ENCODE measurements at regions not wholly inside any gene's neighbourhood (a gene's known extent, or its start where the extent isn't known, plus 50 kb on each side); places are given as distances from the start of the nearest gene placed in this dataset.
A peak's percentile ranks its signal among the peaks of the same experiment; 100 is the strongest.

- no peak overlapping the region for H3K4me3 Mint-ChIP-seq
- peaks cover 36% of the 10 kb centered on the region for H3K4me1 Mint-ChIP-seq
- no peak for TF ChIP-seq CTCF (conservative IDR thresholded peaks at IDR 0.05)
- H3K27ac Mint-ChIP-seq (ENCODE audit: unreplicated experiment): no peak overlapping the region
- DNase-seq (ENCODE audit: low read depth, low spot score): no peak
- no peaks in the 10 kb centered on the region for H3K36me3 Mint-ChIP-seq (ENCODE audit: low read depth)
- no peaks in the 10 kb centered on the region for H3K9me3 Mint-ChIP-seq
- no peaks in the 10 kb centered on the region for H3K27me3 Mint-ChIP-seq (ENCODE audit: low read depth)
Measured at GRCh38 chr10:59557642-59558041, 152.0 kb downstream of the SLC16A9 start.

- H3K36me3 Mint-ChIP-seq (ENCODE audit: low read depth): no peaks in the 10 kb centered on the region
- DNase-seq (ENCODE audit: low read depth, low spot score): no peak
Measured at GRCh38 chr10:59557052-59557451, 152.6 kb downstream of the SLC16A9 start.

GRCh38 chr10:59553162-59553900, 156.3 kb downstream of the SLC16A9 start:
- peaks cover under 1% of the 10 kb centered on the region for H3K9me3 Mint-ChIP-seq
- H3K27ac Mint-ChIP-seq (ENCODE audit: unreplicated experiment): peak overlapping the region; percentile 51

More at GRCh38 chr10:59557052-59557451, 152.6 kb downstream of the SLC16A9 start:
- H3K4me3 Mint-ChIP-seq: peak overlapping the region; percentile 53
- H3K9me3 Mint-ChIP-seq: no peaks in the 10 kb centered on the region
- H3K27ac Mint-ChIP-seq (ENCODE audit: unreplicated experiment): no peak overlapping the region
- H3K4me1 Mint-ChIP-seq: peaks cover 36% of the 10 kb centered on the region
- TF ChIP-seq CTCF (conservative IDR thresholded peaks at IDR 0.05): no peak
- no peaks in the 10 kb centered on the region for H3K27me3 Mint-ChIP-seq (ENCODE audit: low read depth)

GRCh38 chr10:59550061-59550460, 159.6 kb downstream of the SLC16A9 start:
- TF ChIP-seq CTCF (conservative IDR thresholded peaks at IDR 0.05): no peak
- H3K36me3 Mint-ChIP-seq (ENCODE audit: low read depth): no peaks in the 10 kb centered on the region
- H3K27me3 Mint-ChIP-seq (ENCODE audit: low read depth): no peaks in the 10 kb centered on the region
- H3K27ac Mint-ChIP-seq (ENCODE audit: unreplicated experiment): no peak overlapping the region
- peaks cover 21% of the 10 kb centered on the region for H3K4me1 Mint-ChIP-seq
- no peak for DNase-seq (ENCODE audit: low read depth, low spot score)
- H3K9me3 Mint-ChIP-seq: peaks cover 2% of the 10 kb centered on the region
- H3K4me3 Mint-ChIP-seq: no peak overlapping the region

More at GRCh38 chr10:59553162-59553900, 156.3 kb downstream of the SLC16A9 start:
- Mint-ChIP-seq H3K27me3 (ENCODE audit: low read depth) (no peaks in the 10 kb centered on the region), H3K4me1 (peaks cover 35% of the 10 kb centered on the region), H3K36me3 (ENCODE audit: low read depth) (no peaks in the 10 kb centered on the region), H3K4me3 (no peak overlapping the region)
- no peak for DNase-seq (ENCODE audit: low read depth, low spot score)
- no peak for TF ChIP-seq CTCF (conservative IDR thresholded peaks at IDR 0.05)

GRCh38 chr10:59538623-59539022, 171.0 kb downstream of the SLC16A9 start:
- TF ChIP-seq CTCF (conservative IDR thresholded peaks at IDR 0.05): no peak
- Mint-ChIP-seq H3K9me3 (no peaks in the 10 kb centered on the region), H3K4me1 (peaks cover 13% of the 10 kb centered on the region), H3K27ac (ENCODE audit: unreplicated experiment) (no peak overlapping the region), H3K27me3 (ENCODE audit: low read depth) (no peaks in the 10 kb centered on the region), H3K36me3 (ENCODE audit: low read depth) (peaks cover 3% of the 10 kb centered on the region), H3K4me3 (no peak overlapping the region)
- no peak for DNase-seq (ENCODE audit: low read depth, low spot score)

Data from neural crest cell (in vitro differentiated cells).